GM06990 (cell line): ENCODE measurements at regions not wholly inside any gene's neighbourhood (a gene's known extent, or its start where the extent isn't known, plus 50 kb on each side); places are given as distances from the start of the nearest gene placed in this dataset.

ENCODE experiments used
- DNase-seq: peaks from one replicate; pipeline ENCODE4 v3.0.0-alpha.2; 2011; ENCODE audit not compliant: insufficient read length; ENCODE audit errors: extremely low read depth
- H3K27me3 ChIP-seq: replicated peaks from 2 replicates; pipeline ENCODE4 v1.6.0; 2011; ENCODE audit warnings: low read length; ENCODE audit not compliant: control insufficient read depth, insufficient read depth
- H3K36me3 ChIP-seq: 2 replicates; pipeline ENCODE4 v1.5.1; 2011; ENCODE audit warnings: low read length; ENCODE audit not compliant: control insufficient read depth, insufficient read depth
- H3K4me3 ChIP-seq: replicated peaks from 2 replicates; pipeline ENCODE4 v1.5.1; 2011; ENCODE audit warnings: low read depth, mild to moderate bottlenecking, control low read depth, low read length
- TF ChIP-seq, protein P1 (sequence below): IDR thresholded peaks from 2 replicates; pipeline ENCODE4 v1.5.1; 2011; ENCODE audit warnings: low read length, control low read depth, mild to moderate bottlenecking, inconsistent platforms; ENCODE audit not compliant: insufficient read depth, poor library complexity, severe bottlenecking

DNA sequence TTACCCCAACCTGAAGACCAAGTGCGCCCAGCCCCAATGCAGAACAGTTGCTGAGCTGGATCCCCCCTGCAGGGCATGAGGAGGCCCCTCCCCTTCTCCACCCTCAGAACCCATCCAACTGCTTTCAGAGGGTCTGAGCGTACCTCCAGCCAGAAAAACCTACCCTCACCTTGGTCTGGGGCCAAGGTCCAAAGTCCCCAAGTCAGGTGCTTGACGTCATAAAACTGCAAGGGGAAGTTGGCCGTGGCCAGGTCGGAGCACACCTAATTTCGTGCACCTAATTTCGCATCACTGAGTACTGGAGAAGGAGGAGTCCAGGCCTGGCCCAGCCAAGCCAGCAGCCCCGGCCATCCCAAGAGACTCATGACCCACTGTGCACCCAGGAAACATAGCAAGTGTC, 289.8 kb downstream of the CTTN start:
- no peaks in the 10 kb centered on the region for H3K36me3 ChIP-seq
- no peak overlapping the region for H3K4me3 ChIP-seq
- DNase-seq, result no peak
- H3K27me3 ChIP-seq, result peaks cover under 1% of the 10 kb centered on the region; the same call in 1 of the 2 replicates
- TF ChIP-seq, protein P1, sequence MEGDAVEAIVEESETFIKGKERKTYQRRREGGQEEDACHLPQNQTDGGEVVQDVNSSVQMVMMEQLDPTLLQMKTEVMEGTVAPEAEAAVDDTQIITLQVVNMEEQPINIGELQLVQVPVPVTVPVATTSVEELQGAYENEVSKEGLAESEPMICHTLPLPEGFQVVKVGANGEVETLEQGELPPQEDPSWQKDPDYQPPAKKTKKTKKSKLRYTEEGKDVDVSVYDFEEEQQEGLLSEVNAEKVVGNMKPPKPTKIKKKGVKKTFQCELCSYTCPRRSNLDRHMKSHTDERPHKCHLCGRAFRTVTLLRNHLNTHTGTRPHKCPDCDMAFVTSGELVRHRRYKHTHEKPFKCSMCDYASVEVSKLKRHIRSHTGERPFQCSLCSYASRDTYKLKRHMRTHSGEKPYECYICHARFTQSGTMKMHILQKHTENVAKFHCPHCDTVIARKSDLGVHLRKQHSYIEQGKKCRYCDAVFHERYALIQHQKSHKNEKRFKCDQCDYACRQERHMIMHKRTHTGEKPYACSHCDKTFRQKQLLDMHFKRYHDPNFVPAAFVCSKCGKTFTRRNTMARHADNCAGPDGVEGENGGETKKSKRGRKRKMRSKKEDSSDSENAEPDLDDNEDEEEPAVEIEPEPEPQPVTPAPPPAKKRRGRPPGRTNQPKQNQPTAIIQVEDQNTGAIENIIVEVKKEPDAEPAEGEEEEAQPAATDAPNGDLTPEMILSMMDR, result no peak

DNA sequence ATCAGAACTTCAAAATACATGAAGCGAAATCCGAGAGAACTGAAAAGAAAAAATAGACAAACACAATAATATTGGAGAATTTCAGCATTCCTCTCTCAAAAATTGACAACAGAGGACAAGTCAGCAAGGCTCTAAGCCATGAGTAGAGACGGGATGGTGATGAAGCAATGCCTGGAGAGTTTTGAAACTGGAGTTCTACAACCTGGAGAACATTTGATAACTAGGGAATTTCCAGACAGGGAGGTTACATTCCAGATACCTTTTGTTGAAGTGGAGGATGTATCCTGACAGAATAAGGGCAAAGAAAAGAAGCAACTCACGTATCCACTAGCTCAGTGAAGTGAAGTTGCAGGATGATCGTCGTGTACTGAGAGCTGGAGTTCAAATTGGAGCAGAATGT, 291.4 kb downstream of the CTTN start:
- H3K36me3 ChIP-seq, result no peaks in the 10 kb centered on the region
- TF ChIP-seq, protein P1, result no peak
- peaks cover 2% of the 10 kb centered on the region; the same call in 1 of the 2 replicates for H3K27me3 ChIP-seq
- DNase-seq, result no peak
- H3K4me3 ChIP-seq, result no peak overlapping the region

DNA sequence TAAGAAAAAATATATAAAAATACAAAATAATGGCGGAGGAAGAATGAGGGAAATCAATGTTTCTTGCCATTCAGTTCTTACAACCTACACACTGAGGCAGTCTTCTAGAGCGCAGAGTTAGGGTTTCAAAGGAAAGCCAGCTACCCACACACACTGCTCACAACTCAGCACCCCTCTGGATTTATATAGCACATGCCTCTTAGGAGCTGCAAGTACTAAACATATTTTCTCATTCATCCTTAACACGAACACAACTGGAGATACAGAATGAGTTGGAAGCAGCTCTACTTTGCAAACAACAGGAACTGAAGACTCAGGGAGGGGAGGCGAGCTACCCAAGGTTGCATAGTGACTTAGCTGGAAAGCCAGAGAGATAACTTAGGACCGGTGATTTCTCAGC, 293.8 kb downstream of the CTTN start:
- Histone ChIP-seq H3K4me3 (no peak overlapping the region), H3K36me3 (no peaks in the 10 kb centered on the region), H3K27me3 (0 out of 2 replicates have a peak, but pooled peaks cover 2% of the 10 kb centered on the region)
- DNase-seq, result no peak
- TF ChIP-seq, protein P1, result no peak

DNA sequence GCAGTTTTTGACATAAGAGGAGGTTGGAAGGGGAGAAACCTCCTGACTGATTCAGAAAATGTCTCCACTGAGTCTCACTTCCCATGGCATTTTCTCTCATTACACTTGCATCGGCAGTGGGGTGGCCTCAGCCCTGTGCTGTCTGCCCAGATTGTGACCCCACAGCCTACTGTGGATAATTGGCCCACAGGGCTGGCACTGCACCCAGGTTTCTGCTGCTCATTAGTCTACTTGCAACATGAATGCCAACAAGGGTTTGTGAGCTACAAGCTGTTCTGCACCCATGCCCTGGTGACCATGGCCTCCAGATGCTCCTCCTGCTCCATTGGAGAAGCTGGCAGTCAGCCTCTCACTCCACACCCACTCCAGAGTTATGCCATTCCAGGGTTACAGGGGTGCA, 296.0 kb downstream of the CTTN start:
- H3K4me3 ChIP-seq, result no peak overlapping the region
- TF ChIP-seq, protein P1, result no peak
- 0 out of 2 replicates have a peak, but pooled peaks cover 2% of the 10 kb centered on the region for H3K27me3 ChIP-seq

DNA sequence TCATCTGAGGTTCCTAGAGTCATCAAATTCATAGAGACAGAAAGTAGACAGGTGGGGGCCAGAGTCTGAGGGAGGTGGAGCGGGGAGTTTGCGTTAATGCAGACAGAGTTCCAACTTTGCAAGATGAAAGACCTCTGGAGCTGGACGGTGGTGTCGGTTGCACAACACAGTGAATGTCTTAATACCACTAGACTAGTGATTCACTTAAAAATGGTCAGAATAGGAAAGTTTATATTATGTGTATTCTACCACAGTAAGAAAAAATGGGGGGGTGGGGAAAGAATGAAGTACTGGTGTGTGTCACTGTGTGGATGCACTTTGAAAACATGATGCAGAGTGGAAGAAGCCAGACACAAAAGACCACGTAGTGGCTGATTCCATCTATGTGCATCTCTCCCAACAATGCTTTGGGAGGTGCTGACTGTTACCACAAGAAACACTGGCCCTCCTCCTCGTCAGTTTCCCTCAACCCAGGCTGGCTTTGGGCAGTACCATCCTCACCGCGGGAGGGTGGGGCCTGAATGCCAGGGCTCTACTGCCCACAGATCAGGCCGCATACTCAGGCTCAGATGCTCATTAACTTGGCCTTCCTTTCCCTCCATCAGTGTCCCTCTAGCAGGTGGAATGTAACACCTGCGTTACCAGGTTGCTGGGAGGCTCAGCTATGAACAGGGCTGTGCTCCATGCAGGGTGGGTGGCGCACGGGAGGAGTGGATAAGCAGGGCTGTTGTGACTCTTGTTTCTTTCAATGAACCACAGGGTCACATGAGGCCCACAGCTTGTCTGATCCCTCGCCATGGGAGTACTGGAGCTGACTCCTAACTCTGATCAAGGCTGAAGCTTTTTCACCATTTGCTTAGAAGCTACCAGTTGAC, 297.0 kb downstream of the CTTN start:
- no peaks in the 10 kb centered on the region for H3K36me3 ChIP-seq
- H3K27me3 ChIP-seq, result 0 out of 2 replicates have a peak, but pooled peaks cover 2% of the 10 kb centered on the region
- DNase-seq, result no peak
- H3K4me3 ChIP-seq, result no peak overlapping the region
- TF ChIP-seq, protein P1, result no peak

More for the DNA sequence above, 296.0 kb downstream of the CTTN start:
- no peaks in the 10 kb centered on the region for H3K36me3 ChIP-seq
- DNase-seq, result no peak

DNA sequence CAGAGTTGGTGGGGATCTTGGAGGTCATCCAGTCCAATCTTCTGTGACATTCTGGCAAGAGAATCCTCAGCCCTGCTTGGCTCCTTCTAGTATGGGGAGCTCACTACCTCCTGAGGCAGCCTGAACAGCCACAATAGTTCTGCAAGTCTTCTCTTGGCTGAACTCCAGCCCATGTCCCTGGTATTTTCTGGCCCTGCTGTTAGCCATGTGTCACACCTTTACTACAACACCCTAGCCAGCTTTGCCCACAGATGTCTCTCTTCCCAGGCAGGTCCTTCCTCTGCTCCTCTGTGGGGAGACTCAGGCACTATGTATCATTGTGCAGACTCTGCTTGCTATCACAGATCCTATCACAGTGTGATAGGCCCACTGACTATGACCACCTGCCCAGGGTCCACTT, 297.7 kb downstream of the CTTN start:
- Histone ChIP-seq H3K27me3 (0 out of 2 replicates have a peak, but pooled peaks cover 2% of the 10 kb centered on the region), H3K36me3 (no peaks in the 10 kb centered on the region), H3K4me3 (no peak overlapping the region)
- TF ChIP-seq, protein P1, result no peak
- no peak for DNase-seq
